H1 (cell line): ENCODE measurements at regions not wholly inside any gene's neighbourhood (a gene's known extent, or its start where the extent isn't known, plus 50 kb on each side); places are given as distances from the start of the nearest gene placed in this dataset.

Source experiments
- CEBPB ChIP-seq: IDR thresholded peaks from 2 replicates; pipeline ENCODE4 v1.6.1; 2012; ENCODE audit warnings: low read depth, low read length
- JUN ChIP-seq: IDR thresholded peaks from 2 replicates; pipeline ENCODE4 v1.6.1; 2011; ENCODE audit warnings: low read depth, mild to moderate bottlenecking, improper control_type of control experiment, low read length
- KDM1A ChIP-seq: fragments of 200-600, 300-600 bp; sonication (generic); IDR thresholded peaks from 2 replicates; pipeline ENCODE4 v1.7.1; 2016; ENCODE audit warnings: mild to moderate bottlenecking, low read length, borderline replicate concordance
- NRF1 ChIP-seq: IDR thresholded peaks from 2 replicates; pipeline ENCODE4 v1.6.1; 2011; ENCODE audit warnings: mild to moderate bottlenecking, low read depth, low read length, improper control_type of control experiment
- RAD21 ChIP-seq, 2 experiments: IDR thresholded peaks in 1 of 2; conservative IDR thresholded peaks in 1 of 2; 2 replicates each; pipeline ENCODE4 v1.6.1; 2011; ENCODE audit warnings: low read depth in 2 of 2, low read length in 2 of 2, improper control_type of control experiment in 1 of 2, inconsistent platforms in 1 of 2, mild to moderate bottlenecking in 1 of 2, moderate library complexity in 1 of 2
- SIRT6 ChIP-seq: IDR thresholded peaks from one replicate; pipeline ENCODE4 v1.7.1; 2012; ENCODE audit warnings: low read length, inconsistent platforms
- TAF1 ChIP-seq: IDR thresholded peaks from 2 replicates; pipeline ENCODE4 v1.6.1; 2011; ENCODE audit warnings: mild to moderate bottlenecking, low read depth, low read length
- ZNF274 ChIP-seq: IDR thresholded peaks from 2 replicates; pipeline ENCODE4 v1.7.0; 2012; ENCODE audit warnings: low read length, borderline replicate concordance; ENCODE audit errors: extremely low read depth
- TF ChIP-seq, protein P1 (sequence below), 3 experiments: IDR thresholded peaks; 1 replicate in 2 of 3; 2 replicates in 1 of 3; pipeline versions ENCODE4 v1.5.1 to v1.6.1; 2011; ENCODE audit warnings: low read length in 3 of 3, mild to moderate bottlenecking in 3 of 3, inconsistent platforms in 2 of 3, low read depth in 1 of 3, moderate library complexity in 1 of 3; ENCODE audit not compliant: insufficient read depth in 1 of 3; ENCODE audit errors: control extremely low read depth in 1 of 3
- TF ChIP-seq, protein P2 (sequence below): IDR thresholded peaks from 2 replicates; pipeline ENCODE4 v1.6.1; 2011; ENCODE audit warnings: low read depth, mild to moderate bottlenecking, low read length; ENCODE audit not compliant: insufficient read depth

DNA sequence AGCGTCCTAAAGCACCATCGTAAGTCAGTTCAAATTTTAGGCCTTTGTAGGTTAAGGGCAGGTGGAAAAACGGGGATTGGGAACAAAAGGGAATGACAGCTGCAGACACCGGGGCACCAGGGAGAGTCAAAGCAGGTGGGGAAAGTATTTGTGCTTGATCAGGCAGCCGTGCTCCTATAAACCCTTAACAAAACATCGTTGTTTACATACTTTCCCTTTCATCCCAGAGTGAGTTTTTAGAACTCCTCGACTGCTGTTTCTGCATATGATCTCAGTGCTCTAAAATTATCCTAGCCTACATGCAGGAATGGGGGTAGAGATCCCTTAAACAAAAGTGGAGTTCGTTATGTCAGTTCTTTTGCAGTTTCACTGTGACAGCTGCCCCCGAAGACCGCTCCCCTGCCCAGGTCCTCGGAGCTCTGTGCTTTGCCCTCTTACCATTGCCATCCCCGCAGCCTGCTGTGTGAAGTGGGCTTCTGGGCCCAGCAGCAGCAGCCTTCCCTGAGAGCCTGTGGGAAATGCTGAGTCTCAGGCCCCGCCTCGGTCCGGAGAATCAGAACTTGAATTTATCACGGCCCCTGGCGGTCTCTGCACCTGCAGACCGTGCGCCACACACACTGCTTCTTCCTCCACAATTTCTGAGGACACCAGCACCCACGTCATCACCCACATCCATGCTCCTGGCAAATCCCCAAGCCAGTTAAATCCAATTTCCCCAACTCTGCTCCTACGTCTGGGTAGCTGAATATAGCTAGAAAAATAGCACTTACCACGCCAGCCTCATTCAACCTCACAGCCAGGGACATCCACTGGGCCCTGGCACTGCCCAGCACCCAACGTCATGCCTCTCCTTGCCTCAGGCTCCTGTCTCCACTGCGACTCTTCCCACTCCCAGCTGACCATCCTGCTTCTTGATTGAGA is 86.8 kb downstream of the NSUN2 start:
- TF ChIP-seq, protein P1, sequence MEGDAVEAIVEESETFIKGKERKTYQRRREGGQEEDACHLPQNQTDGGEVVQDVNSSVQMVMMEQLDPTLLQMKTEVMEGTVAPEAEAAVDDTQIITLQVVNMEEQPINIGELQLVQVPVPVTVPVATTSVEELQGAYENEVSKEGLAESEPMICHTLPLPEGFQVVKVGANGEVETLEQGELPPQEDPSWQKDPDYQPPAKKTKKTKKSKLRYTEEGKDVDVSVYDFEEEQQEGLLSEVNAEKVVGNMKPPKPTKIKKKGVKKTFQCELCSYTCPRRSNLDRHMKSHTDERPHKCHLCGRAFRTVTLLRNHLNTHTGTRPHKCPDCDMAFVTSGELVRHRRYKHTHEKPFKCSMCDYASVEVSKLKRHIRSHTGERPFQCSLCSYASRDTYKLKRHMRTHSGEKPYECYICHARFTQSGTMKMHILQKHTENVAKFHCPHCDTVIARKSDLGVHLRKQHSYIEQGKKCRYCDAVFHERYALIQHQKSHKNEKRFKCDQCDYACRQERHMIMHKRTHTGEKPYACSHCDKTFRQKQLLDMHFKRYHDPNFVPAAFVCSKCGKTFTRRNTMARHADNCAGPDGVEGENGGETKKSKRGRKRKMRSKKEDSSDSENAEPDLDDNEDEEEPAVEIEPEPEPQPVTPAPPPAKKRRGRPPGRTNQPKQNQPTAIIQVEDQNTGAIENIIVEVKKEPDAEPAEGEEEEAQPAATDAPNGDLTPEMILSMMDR (IDR thresholded peaks at IDR 0.05; ENCODE audit: control extremely low read depth in 1 of 3, insufficient read depth in 1 of 3, low read depth in 1 of 3, low read length in 3 of 3), result no peak
- TF ChIP-seq JUN, result no peak
- no peak for TF ChIP-seq KDM1A
- TF ChIP-seq ZNF274, result no peak
- no peak for TF ChIP-seq CEBPB
- no peak for TF ChIP-seq NRF1
- no peak for TF ChIP-seq SIRT6
- no peak for TF ChIP-seq RAD21 (IDR thresholded peaks at IDR 0.05 in 1 of 2, conservative IDR thresholded peaks at IDR 0.05 in 1 of 2; ENCODE audit: low read depth in 2 of 2, low read length in 2 of 2)
- no peak for TF ChIP-seq TAF1
- TF ChIP-seq, protein P2, sequence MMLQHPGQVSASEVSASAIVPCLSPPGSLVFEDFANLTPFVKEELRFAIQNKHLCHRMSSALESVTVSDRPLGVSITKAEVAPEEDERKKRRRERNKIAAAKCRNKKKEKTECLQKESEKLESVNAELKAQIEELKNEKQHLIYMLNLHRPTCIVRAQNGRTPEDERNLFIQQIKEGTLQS, result no peak
